HG03060 (cell line): ENCODE measurements at regions not wholly inside any gene's neighbourhood (a gene's known extent, or its start where the extent isn't known, plus 50 kb on each side); places are given as distances from the start of the nearest gene placed in this dataset.
"Not testable (repeated sequence)": the region's sequence is repeated elsewhere in the genome, so short reads cannot be mapped to it uniquely, and the experiment has no call there.

Experiments used
- ATAC-seq: cut with Tn5 transposase; IDR thresholded peaks from one replicate; pipeline ENCODE4 v1.9.1; 2021; ENCODE audit warnings: low read depth, moderate number of reproducible peaks; ENCODE audit not compliant: unreplicated experiment

- ATAC-seq, result no peak
These were observed 69.3 kb upstream of the RASSF8 start for GRCh38 chr12:25889185-25889584.

- not testable (repeated sequence) for ATAC-seq
These were observed 67.4 kb upstream of the RASSF8 start for GRCh38 chr12:25891095-25891494.

GRCh38 chr12:25894759-25895158, 63.7 kb upstream of the RASSF8 start:
- no peak for ATAC-seq

- ATAC-seq, result no peak
These were observed 61.5 kb upstream of the RASSF8 start for GRCh38 chr12:25896981-25897380.

- ATAC-seq, result no peak
These were observed 54.8 kb upstream of the RASSF8 start for GRCh38 chr12:25903603-25904245.

GRCh38 chr12:25904442-25904841, 54.0 kb upstream of the RASSF8 start:
- ATAC-seq, result no peak

- no peak for ATAC-seq
These were observed 51.7 kb upstream of the RASSF8 start for GRCh38 chr12:25906651-25907340.
